PC-9 (cell line): ENCODE measurements at regions not wholly inside any gene's neighbourhood (a gene's known extent, or its start where the extent isn't known, plus 50 kb on each side); places are given as distances from the start of the nearest gene placed in this dataset.

Experiments
- CTCF ChIP-seq: fragments of 200-600 bp; sonication (generic); conservative IDR thresholded peaks from 2 replicates; pipeline ENCODE4 v1.6.1; 2017; ENCODE audit warnings: mixed run types, antibody characterized with exemption, mild to moderate bottlenecking, moderate library complexity
- EZH2 ChIP-seq: fragments of 200-600 bp; sonication (generic); IDR thresholded peaks from 2 replicates; pipeline ENCODE4 v1.8.0; 2017; ENCODE audit warnings: antibody characterized with exemption, low read depth

GRCh38 chr3:63042833-63043232 is 167.6 kb upstream of the CADPS start:
- TF ChIP-seq CTCF: no peak
- no peak for TF ChIP-seq EZH2
